HepG2 (cell line): ENCODE measurements at regions not wholly inside any gene's neighbourhood (a gene's known extent, or its start where the extent isn't known, plus 50 kb on each side); places are given as distances from the start of the nearest gene placed in this dataset.

Experiments
- ARNT2 ChIP-seq: sonication (generic); formaldehyde crosslinking; IDR thresholded peaks from 2 replicates; pipeline ENCODE4 v1.8.0; 2022; ENCODE audit warnings: mild to moderate bottlenecking, low read depth, missing genetic modification reagents, moderate library complexity
- GTF2F1 ChIP-seq: fragments of 150-350 bp; IDR thresholded peaks from 2 replicates; pipeline ENCODE4 v1.6.1; 2014; ENCODE audit warnings: low read length
- IRF2 ChIP-seq: IDR thresholded peaks from 2 replicates; pipeline ENCODE4 v1.6.1; 2018; ENCODE audit warnings: missing genetic modification reagents, missing compliant biosample characterization
- NCOR1 ChIP-seq: fragments of 200-600 bp; sonication (generic); IDR thresholded peaks from 2 replicates; pipeline ENCODE4 v1.7.0; 2017; ENCODE audit warnings: antibody characterized with exemption, low read length, borderline replicate concordance
- RBAK ChIP-seq: sonication (generic); formaldehyde crosslinking; IDR thresholded peaks from 2 replicates; pipeline ENCODE4 v1.5.1; 2020; ENCODE audit warnings: mild to moderate bottlenecking, missing genetic modification reagents
- SNAPC4 ChIP-seq: sonication (generic); formaldehyde crosslinking; IDR thresholded peaks from 2 replicates; pipeline ENCODE4 v1.4.0; 2020; ENCODE audit warnings: mild to moderate bottlenecking, missing genetic modification reagents
- ZBTB37 ChIP-seq: sonication (generic); formaldehyde crosslinking; IDR thresholded peaks from 2 replicates; pipeline ENCODE4 v1.4.0; 2020; ENCODE audit warnings: mild to moderate bottlenecking, missing genetic modification reagents
- ZNF253 ChIP-seq: sonication (generic); formaldehyde crosslinking; IDR thresholded peaks from 2 replicates; pipeline ENCODE4 v1.8.0; 2022; ENCODE audit warnings: mild to moderate bottlenecking, missing genetic modification reagents, borderline replicate concordance
- ZNF318 ChIP-seq: sonication (generic); formaldehyde crosslinking; IDR thresholded peaks from 2 replicates; pipeline ENCODE4 v1.4.0; 2020; ENCODE audit warnings: mild to moderate bottlenecking, missing genetic modification reagents
- ZNF724P ChIP-seq: sonication (generic); formaldehyde crosslinking; IDR thresholded peaks from 2 replicates; pipeline ENCODE4 v1.8.0; 2022; ENCODE audit warnings: missing genetic modification reagents, borderline replicate concordance

GRCh38 chr19:28632371-28633080 lies 580.4 kb downstream of the UQCRFS1 start (continued):
- no peak for TF ChIP-seq SNAPC4 (CRISPR knock-in tag)
- TF ChIP-seq ZNF318 (CRISPR knock-in tag) = no peak
- no peak for TF ChIP-seq RBAK (CRISPR knock-in tag)
- TF ChIP-seq ARNT2 (CRISPR knock-in tag) = no peak
- no peak for TF ChIP-seq IRF2 (CRISPR knock-in tag)
- no peak for TF ChIP-seq ZNF253 (CRISPR knock-in tag)
- TF ChIP-seq ZBTB37 = no peak
- TF ChIP-seq ZNF724P (CRISPR knock-in tag) = no peak
- TF ChIP-seq GTF2F1 = no peak
- TF ChIP-seq NCOR1 = no peak
